A549 (cell line): ENCODE measurements at regions not wholly inside any gene's neighbourhood (a gene's known extent, or its start where the extent isn't known, plus 50 kb on each side); places are given as distances from the start of the nearest gene placed in this dataset.

Source experiments
- ATAC-seq, 2 experiments: fragments of 200-7000 bp in 1 of 2; fragments of >200 bp in 1 of 2; cut with Nextera tagmentation in 1 of 2; cut with Tn5 transposase in 1 of 2; 3 replicates each; pipeline versions ENCODE4 v1.8.0 to v1.9.1; 2018 to 2020; ENCODE audit warnings: mild to moderate bottlenecking in 1 of 2, moderate library complexity in 1 of 2
- CTCF ChIA-PET: fragments of 300-600 bp; sonication (Branson Sonifier 250); formaldehyde crosslinking; extraction: SDS; loops from one replicate; lab custom pipeline; 2021; ENCODE audit warnings: antibody characterized with exemption, inconsistent platforms; lab: Yijun Ruan, JAX
- POLR2A ChIA-PET: fragments of 350-600 bp; formaldehyde crosslinking; extraction: SDS; loops from one replicate; lab custom pipeline; 2021; ENCODE audit warnings: antibody characterized with exemption, inconsistent platforms; lab: Yijun Ruan, JAX
- DNase-seq, 2 experiments: peaks; one replicate each; pipeline versions ENCODE4 v3.0.0 to v3.0.0-alpha.2; 2011 to 2016; ENCODE audit warnings: low read depth in 1 of 2, low spot score in 1 of 2
- FAIRE-seq: peaks from 2 replicates; lab custom pipeline; 2011; peaks lifted over from hg19 to GRCh38; lab: Jason Lieb, UNC
- H3K27ac ChIP-seq, 2 experiments: fragments of >200 bp; sonication (Bioruptor Twin); formaldehyde crosslinking; 3 replicates each; pipeline ENCODE4 v1.5.1; 2016 to 2017
- H3K4me1 ChIP-seq: fragments of >200 bp; sonication (Bioruptor Twin); formaldehyde crosslinking; 3 replicates; pipeline ENCODE4 v1.6.1; 2016
- H3K4me2 ChIP-seq: fragments of >200 bp; sonication (Bioruptor Twin); formaldehyde crosslinking; 3 replicates; pipeline ENCODE4 v1.6.1; 2016
- H3K4me3 ChIP-seq: fragments of >200 bp; sonication (Bioruptor Twin); formaldehyde crosslinking; 3 replicates; pipeline ENCODE4 v1.5.1; 2016
- H3K9me3 ChIP-seq: fragments of >200 bp; sonication (Bioruptor Twin); formaldehyde crosslinking; 3 replicates; pipeline ENCODE4 v1.6.1; 2016
- BCL3 ChIP-seq: fragments of >200 bp; sonication (Bioruptor Twin); formaldehyde crosslinking; IDR thresholded peaks from 3 replicates; pipeline ENCODE4 v1.6.1; 2016
- BHLHE40 ChIP-seq: IDR thresholded peaks from 2 replicates; pipeline ENCODE4 v1.6.1; 2012; ENCODE audit warnings: low read depth, low read length, inconsistent platforms
- CBX2 ChIP-seq: fragments of 200-600 bp; sonication (generic); IDR thresholded peaks from 2 replicates; pipeline ENCODE4 v1.6.1; 2016; ENCODE audit warnings: low read depth, mild to moderate bottlenecking, borderline replicate concordance
- CEBPB ChIP-seq, 2 experiments: fragments of >200 bp in 1 of 2; sonication (Bioruptor Twin) in 1 of 2; formaldehyde crosslinking in 1 of 2; IDR thresholded peaks; 2 replicates each; pipeline ENCODE4 v1.6.1; 2012 to 2016
- CHD2 ChIP-seq: fragments of 150-350 bp; IDR thresholded peaks from 2 replicates; pipeline ENCODE4 v1.6.1; 2014; ENCODE audit warnings: low read length; ENCODE audit not compliant: partially characterized antibody
- E2F6 ChIP-seq: IDR thresholded peaks from 2 replicates; pipeline ENCODE4 v1.6.1; 2012; ENCODE audit warnings: low read depth, borderline replicate concordance
- EHMT2 ChIP-seq: fragments of 200-600 bp; sonication (generic); IDR thresholded peaks from 2 replicates; pipeline ENCODE4 v1.6.1; 2016; ENCODE audit warnings: antibody characterized with exemption, low read depth, mild to moderate bottlenecking, moderate library complexity
- ESRRA ChIP-seq: fragments of 150-350 bp; IDR thresholded peaks from 2 replicates; pipeline ENCODE4 v1.6.1; 2014; ENCODE audit warnings: mild to moderate bottlenecking, low read length, borderline replicate concordance
- FOXS1 ChIP-seq: fragments of 250-450 bp; sonication (Bioruptor Pico); IDR thresholded peaks from 2 replicates; pipeline ENCODE4 v1.5.0; 2020; ENCODE audit warnings: mild to moderate bottlenecking, moderate library complexity
- GATA3 ChIP-seq: IDR thresholded peaks from 2 replicates; pipeline ENCODE4 v1.6.1; 2012; ENCODE audit warnings: borderline replicate concordance
- HDAC2 ChIP-seq: fragments of 200-600 bp; sonication (generic); IDR thresholded peaks from 2 replicates; pipeline ENCODE4 v1.6.1; 2016
- HEYL ChIP-seq: fragments of 250-450 bp; sonication (Bioruptor Pico); IDR thresholded peaks from 2 replicates; pipeline ENCODE4 v1.8.0; 2021; ENCODE audit warnings: mild to moderate bottlenecking, moderate library complexity
- HOXB5 ChIP-seq: fragments of 250-450 bp; sonication (Bioruptor Pico); IDR thresholded peaks from 2 replicates; pipeline ENCODE4 v1.5.0; 2020; ENCODE audit warnings: mild to moderate bottlenecking, moderate library complexity
- JUNB ChIP-seq: fragments of >200 bp; sonication (Bioruptor Twin); formaldehyde crosslinking; IDR thresholded peaks from 2 replicates; pipeline ENCODE4 v1.6.1; 2016
- KDM1A ChIP-seq: fragments of 200-600 bp; sonication (generic); IDR thresholded peaks from 2 replicates; pipeline ENCODE4 v1.6.1; 2016; ENCODE audit warnings: low read depth, mild to moderate bottlenecking
- NPAS2 ChIP-seq: fragments of 250-450 bp; sonication (Bioruptor Pico); IDR thresholded peaks from 2 replicates; pipeline ENCODE4 v1.8.0; 2022; ENCODE audit warnings: mild to moderate bottlenecking, moderate library complexity, borderline replicate concordance
- RAD21 ChIP-seq, 2 experiments: fragments of >200 bp in 1 of 2; sonication (Bioruptor Twin) in 1 of 2; formaldehyde crosslinking in 1 of 2; IDR thresholded peaks in 1 of 2; conservative IDR thresholded peaks in 1 of 2; 2 replicates in 1 of 2; 3 replicates in 1 of 2; pipeline ENCODE4 v1.6.1; 2012 to 2018; ENCODE audit warnings: inconsistent platforms in 1 of 2
- REST ChIP-seq: fragments of 200-600 bp; sonication (generic); IDR thresholded peaks from 2 replicates; pipeline ENCODE4 v1.6.1; 2016; ENCODE audit warnings: antibody characterized with exemption, mild to moderate bottlenecking, moderate library complexity
- SMC3 ChIP-seq: fragments of >200 bp; sonication (Bioruptor Twin); formaldehyde crosslinking; IDR thresholded peaks from 3 replicates; pipeline ENCODE4 v1.6.1; 2018; ENCODE audit warnings: inconsistent platforms
- WGBS: methylation state at CpG from one replicate; pipeline ENCODE4 v1.1.6; 2017; ENCODE audit errors: missing lambda C conversion rate; 5-methylcytosine and 5-hydroxymethylcytosine counted together

DNA sequence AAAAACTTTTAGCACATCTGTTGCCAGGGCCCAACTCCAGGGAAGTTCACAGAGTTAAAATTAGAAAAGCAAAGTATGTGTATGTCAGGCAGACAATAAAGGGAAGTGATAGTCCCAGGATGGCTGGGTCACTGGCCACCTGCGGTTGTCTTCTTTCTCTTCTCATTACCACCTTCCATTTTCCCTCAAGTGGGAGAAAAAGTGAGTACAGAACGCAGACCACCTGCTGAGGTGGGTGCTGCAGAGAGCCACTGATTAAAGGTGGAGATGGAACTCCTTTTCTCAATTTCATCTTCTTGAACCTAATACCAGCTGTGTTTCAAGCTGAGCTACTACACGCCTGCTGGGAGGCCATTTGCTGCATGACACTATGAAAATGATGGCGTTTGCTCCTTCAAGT lies 88.8 kb upstream of the PDE4B start:
- Histone ChIP-seq H3K4me1 (no peaks in the 10 kb centered on the region), H3K27ac (no peak overlapping the region), H3K4me2 (no peak overlapping the region), H3K4me3 (no peak overlapping the region), H3K9me3 (no peaks in the 10 kb centered on the region)
- ChIA-PET POLR2A (no interaction called here), CTCF (interaction anchor here (0.6 to 1.5 kb wide), 2 partner anchors 16 to 289 kb away, joined by 3 to 7 read pairs; no protein-coding TSS in a partner anchor)
- ATAC-seq (no peak), FAIRE-seq (no peak), DNase-seq (no peak)
- TF ChIP-seq REST (no peak), EHMT2 (no peak), CHD2 (no peak), HDAC2 (no peak), JUNB (no peak), SMC3 (no peak), CEBPB (IDR thresholded peaks at IDR 0.05) (no peak), HOXB5 (CRISPR knock-in tag) (no peak), GATA3 (no peak), ESRRA (no peak), HEYL (CRISPR knock-in tag) (no peak), E2F6 (no peak), FOXS1 (CRISPR knock-in tag) (no peak), CBX2 (no peak), BHLHE40 (no peak), RAD21 (conservative IDR thresholded peaks at IDR 0.05 in 1 of 2, IDR thresholded peaks at IDR 0.05 in 1 of 2) (no peak), NPAS2 (CRISPR knock-in tag) (no peak)
- 20% methylated on average over 4 of the region's 4 CpGs for WGBS

GRCh38 chr1:65704318-65704717 lies 88.4 kb upstream of the PDE4B start:
- no peak for ATAC-seq
- FAIRE-seq = no peak
- ChIA-PET CTCF (interaction anchor here (0.6 to 1.5 kb wide), 2 partner anchors 17 to 289 kb away, joined by 3 to 7 read pairs; no protein-coding TSS in a partner anchor), POLR2A (no interaction called here)
- H3K9me3 ChIP-seq = no peaks in the 10 kb centered on the region
- DNase-seq = no peak
- no peak for TF ChIP-seq KDM1A
- no peak for TF ChIP-seq BCL3
- H3K4me1 ChIP-seq = no peaks in the 10 kb centered on the region
- H3K4me2 ChIP-seq = no peak overlapping the region
- no peak overlapping the region for H3K27ac ChIP-seq
- no peak overlapping the region for H3K4me3 ChIP-seq
- 15% methylated on average over 2 of the region's 2 CpGs for WGBS
